HG03095 (cell line): ENCODE measurements at regions not wholly inside any gene's neighbourhood (a gene's known extent, or its start where the extent isn't known, plus 50 kb on each side); places are given as distances from the start of the nearest gene placed in this dataset.
"Not testable (repeated sequence)": the region's sequence is repeated elsewhere in the genome, so short reads cannot be mapped to it uniquely, and the experiment has no call there.

Experiments used
- ATAC-seq: cut with Tn5 transposase; IDR thresholded peaks from one replicate; pipeline ENCODE4 v1.9.1; 2021; ENCODE audit warnings: moderate library complexity; ENCODE audit not compliant: unreplicated experiment

GRCh38 chr11:116070520-116070919, 566.3 kb upstream of the CADM1 start:
- no peak for ATAC-seq

- no peak for ATAC-seq
These were observed 562.6 kb upstream of the CADM1 start for GRCh38 chr11:116066777-116067176.

- no peak for ATAC-seq
These were observed 561.8 kb upstream of the CADM1 start for GRCh38 chr11:116065986-116066385.

GRCh38 chr11:116065191-116065895, 561.1 kb upstream of the CADM1 start:
- ATAC-seq = no peak

GRCh38 chr11:116062490-116063171, 558.4 kb upstream of the CADM1 start:
- no peak for ATAC-seq

- no peak for ATAC-seq
These were observed 557.9 kb upstream of the CADM1 start for GRCh38 chr11:116062129-116062489.

- ATAC-seq = no peak
These were observed 557.1 kb upstream of the CADM1 start for GRCh38 chr11:116061322-116061721.

GRCh38 chr11:116059919-116060318, 555.7 kb upstream of the CADM1 start:
- ATAC-seq = no peak

GRCh38 chr11:116057000-116057399, 552.8 kb upstream of the CADM1 start:
- no peak for ATAC-seq

GRCh38 chr11:116055064-116055463, 550.8 kb upstream of the CADM1 start:
- no peak for ATAC-seq

GRCh38 chr11:116053548-116053919, 549.3 kb upstream of the CADM1 start:
- ATAC-seq = no peak

GRCh38 chr11:116052603-116053547, 548.7 kb upstream of the CADM1 start:
- no peak for ATAC-seq

GRCh38 chr11:116051494-116051893, 547.3 kb upstream of the CADM1 start:
- ATAC-seq = no peak

- ATAC-seq = no peak
These were observed 545.2 kb upstream of the CADM1 start for GRCh38 chr11:116049383-116049782.

- no peak for ATAC-seq
These were observed 541.9 kb upstream of the CADM1 start for GRCh38 chr11:116046127-116046526.

GRCh38 chr11:116044941-116045340, 540.7 kb upstream of the CADM1 start:
- no peak for ATAC-seq

- ATAC-seq = no peak
These were observed 540.3 kb upstream of the CADM1 start for GRCh38 chr11:116044520-116044919.

GRCh38 chr11:116043857-116044256, 539.6 kb upstream of the CADM1 start:
- ATAC-seq = no peak

GRCh38 chr11:116043059-116043458, 538.8 kb upstream of the CADM1 start:
- ATAC-seq = not testable (repeated sequence)

GRCh38 chr11:116042146-116042545, 537.9 kb upstream of the CADM1 start:
- ATAC-seq = no peak

GRCh38 chr11:116037861-116038260, 533.6 kb upstream of the CADM1 start:
- ATAC-seq = no peak

- ATAC-seq = no peak
These were observed 531.8 kb upstream of the CADM1 start for GRCh38 chr11:116035977-116036376.
